HG03520 (cell line): ENCODE measurements at regions not wholly inside any gene's neighbourhood (a gene's known extent, or its start where the extent isn't known, plus 50 kb on each side); places are given as distances from the start of the nearest gene placed in this dataset.

Source experiments
- ATAC-seq: cut with Tn5 transposase; IDR thresholded peaks from one replicate; pipeline ENCODE4 v1.9.1; 2021; ENCODE audit warnings: mild to moderate bottlenecking, moderate library complexity; ENCODE audit not compliant: unreplicated experiment

GRCh38 chr6:25061289-25061936, 125.7 kb upstream of the RIPOR2 start:
- ATAC-seq, result no peak

- ATAC-seq, result no peak
Measured at GRCh38 chr6:25062070-25062811, 126.5 kb upstream of the RIPOR2 start.

- ATAC-seq, result no peak
Measured at GRCh38 chr6:25064006-25064405, 128.2 kb upstream of the RIPOR2 start.

GRCh38 chr6:25065666-25066065, 129.9 kb upstream of the RIPOR2 start:
- no peak for ATAC-seq

GRCh38 chr6:25066593-25066992, 130.8 kb upstream of the RIPOR2 start:
- no peak for ATAC-seq

DNA sequence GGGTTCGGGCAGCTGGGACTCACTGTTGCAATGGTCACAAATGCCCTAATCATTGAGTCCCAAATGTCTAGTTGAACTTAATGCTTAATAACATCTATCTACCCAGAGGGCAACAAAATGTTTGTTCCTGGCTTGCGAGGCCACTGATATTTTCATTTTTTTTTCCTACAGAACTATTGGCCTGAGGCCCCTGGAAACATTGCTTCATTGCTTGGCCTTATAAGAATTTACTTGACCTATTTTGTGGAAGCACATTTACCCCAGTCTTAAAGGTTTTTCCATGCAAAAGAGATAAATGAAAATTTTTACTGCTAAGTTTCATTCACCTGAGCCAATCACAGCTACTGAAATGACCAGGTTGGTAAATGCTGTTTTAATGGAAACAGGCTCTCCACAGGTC, 133.1 kb upstream of the RIPOR2 start:
- no peak for ATAC-seq

DNA sequence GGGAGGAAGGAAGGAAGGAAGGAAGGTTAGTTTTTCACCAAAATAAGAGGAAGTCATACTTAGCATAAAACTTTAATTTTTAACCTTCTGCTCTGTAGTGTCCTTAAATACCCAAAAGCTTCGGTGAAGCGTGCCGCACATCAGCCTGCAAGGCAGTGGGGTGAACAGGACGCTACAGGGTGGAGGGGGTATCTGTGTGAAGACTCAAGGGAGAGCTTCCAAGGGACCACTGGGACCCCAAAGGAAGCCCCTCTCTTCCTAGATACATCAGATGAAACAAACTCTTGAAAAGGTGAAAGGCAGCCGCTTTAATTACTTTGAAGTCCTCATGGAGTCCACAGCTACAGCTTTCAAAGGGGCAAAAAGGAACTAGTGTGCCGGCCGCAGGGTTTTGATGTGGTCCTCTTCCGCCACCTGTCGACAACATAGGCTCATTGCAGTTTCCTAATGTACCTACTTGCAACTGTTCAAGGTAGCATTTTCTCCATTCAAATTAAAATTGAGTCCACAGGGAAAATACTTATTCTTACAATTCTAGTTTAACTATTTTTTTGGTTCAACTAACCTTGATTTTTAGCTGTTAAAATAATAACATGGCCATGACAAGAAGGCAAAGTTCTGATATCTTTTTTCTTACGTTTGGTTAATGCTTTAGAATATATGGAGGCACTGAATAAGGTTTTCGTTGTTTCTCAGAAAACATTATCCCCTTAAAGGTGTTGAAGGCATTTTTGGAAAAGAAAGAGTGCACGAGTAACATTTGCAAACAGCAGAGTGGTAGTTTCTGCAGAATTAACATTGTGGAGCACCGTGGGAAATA, 135.0 kb upstream of the RIPOR2 start:
- peak; percentile 63 for ATAC-seq

DNA sequence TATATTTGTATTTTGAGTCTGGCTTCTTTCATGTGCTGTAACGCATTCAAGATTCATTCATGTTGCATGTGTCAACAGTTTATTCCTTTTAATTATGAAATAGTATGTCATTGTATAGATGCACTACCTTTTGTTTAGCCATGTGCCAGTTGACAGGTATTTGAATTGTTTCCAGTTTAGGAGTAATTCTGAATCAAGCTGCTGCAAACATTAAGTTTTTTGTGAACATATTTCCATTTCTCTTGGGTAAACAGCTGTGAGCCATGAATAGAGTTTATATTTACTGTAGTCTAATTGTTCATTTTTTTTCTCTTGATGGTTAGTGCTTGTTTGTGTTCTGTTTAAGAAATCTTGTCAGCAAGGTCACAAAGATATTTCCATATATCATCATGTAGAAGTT, 142.4 kb upstream of the RIPOR2 start:
- ATAC-seq, result no peak

GRCh38 chr6:25083784-25084507, 148.2 kb upstream of the RIPOR2 start:
- no peak for ATAC-seq

DNA sequence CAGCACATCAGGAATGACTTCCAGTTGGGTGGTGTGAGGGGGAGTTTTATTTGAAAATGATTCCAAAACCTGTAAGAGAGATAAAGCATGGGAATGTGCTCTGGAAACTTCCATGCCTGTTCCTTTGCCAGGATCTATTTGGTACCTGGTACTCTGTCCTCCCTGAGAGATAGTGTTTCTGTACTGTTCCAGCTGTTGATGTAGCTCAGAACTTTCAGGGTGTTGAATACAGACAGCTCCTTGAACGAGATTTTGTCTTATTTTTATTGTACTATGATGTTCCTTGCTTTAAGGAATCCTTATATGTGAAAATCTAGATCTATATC, 148.7 kb upstream of the RIPOR2 start:
- ATAC-seq, result no peak

DNA sequence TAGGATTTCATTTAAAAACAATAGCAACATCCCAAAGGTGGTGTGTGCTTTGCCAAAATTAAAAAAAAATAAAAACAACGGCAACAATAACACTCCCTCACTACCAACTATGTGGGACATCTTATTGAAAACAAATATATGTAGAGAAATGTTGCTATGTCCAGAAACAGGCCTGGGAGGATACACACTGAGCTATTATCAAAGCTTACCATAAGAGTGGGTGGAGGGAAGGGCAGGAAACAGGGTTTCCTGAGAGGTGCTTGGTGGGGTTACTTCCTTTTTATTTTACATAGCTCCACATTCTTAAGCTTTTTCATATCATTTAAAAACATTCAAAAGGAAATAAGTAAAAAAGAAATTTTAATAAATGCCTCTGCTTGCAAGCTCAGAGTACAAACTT, 150.0 kb upstream of the RIPOR2 start:
- no peak for ATAC-seq

DNA sequence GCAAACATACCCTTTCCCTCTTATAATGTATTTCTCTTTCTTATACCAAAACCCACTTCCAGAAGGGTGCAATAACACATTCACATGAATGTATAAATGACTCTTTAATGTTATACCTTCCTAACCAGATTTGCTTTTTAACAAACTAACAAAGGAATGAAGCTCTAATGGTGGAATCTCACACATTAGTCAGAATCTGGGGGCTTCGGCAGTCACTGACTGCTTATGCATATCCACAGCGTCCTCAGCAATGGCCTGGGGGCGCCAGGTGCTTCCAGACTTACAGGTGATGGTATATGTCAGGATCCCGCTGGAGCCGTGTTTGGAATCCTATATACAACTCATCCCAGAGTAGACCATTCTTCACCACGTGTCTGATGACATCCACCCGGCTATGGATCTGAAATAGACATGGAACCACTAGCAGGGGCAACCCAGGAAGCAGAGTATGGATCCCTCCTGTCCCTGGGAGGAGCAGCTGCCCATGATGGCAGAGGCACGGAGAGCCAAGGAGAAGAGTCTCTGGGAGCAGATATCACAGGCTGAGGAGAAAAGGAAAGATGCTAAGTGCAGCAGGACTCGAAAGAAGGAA, 150.8 kb upstream of the RIPOR2 start:
- no peak for ATAC-seq

GRCh38 chr6:25088513-25088912, 152.8 kb upstream of the RIPOR2 start:
- no peak for ATAC-seq

- ATAC-seq, result no peak
Measured at GRCh38 chr6:25089442-25089841, 153.7 kb upstream of the RIPOR2 start.

- no peak for ATAC-seq
Measured at GRCh38 chr6:25094726-25095125, 159.0 kb upstream of the RIPOR2 start.

DNA sequence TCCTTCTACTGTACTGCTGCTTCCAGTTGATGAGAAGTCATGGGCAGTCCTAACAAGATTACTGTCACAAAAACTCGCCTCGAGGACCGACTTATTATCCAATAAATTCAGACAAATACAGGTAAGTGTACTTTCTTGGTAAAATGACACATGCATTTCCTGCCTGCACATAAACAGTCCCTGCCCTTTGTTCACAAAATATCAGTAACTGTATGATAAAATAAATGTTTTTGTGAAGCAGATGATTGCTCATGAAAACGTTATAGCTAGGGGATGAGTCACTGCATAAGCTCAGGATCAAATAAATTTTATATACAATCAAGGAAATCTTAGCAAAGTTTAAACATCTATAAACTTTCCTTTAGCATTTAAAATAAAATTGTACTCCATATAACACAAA, 164.5 kb upstream of the RIPOR2 start:
- no peak for ATAC-seq

GRCh38 chr6:25103603-25104002, 167.8 kb upstream of the RIPOR2 start:
- no peak for ATAC-seq

GRCh38 chr6:25105070-25105925, 169.5 kb upstream of the RIPOR2 start:
- ATAC-seq, result no peak

DNA sequence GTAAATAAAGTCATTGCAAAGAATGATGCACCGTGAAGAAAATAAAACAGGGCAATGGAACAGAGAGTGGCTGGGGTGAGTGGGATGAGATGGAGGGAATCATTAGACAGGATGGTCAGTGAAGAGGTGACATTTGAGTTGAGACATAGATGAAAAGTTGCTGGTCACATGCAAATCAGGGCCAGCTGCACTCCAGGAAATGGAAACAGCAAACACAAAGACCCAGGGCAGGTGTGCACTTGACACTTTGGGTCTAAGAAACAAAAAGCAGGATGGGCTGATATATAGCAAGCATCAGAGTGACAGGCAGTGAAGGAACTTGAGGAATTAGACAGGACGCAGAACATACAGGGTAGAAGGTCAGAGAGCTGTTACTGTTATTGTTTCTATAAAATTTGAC, 171.5 kb upstream of the RIPOR2 start:
- ATAC-seq, result no peak

DNA sequence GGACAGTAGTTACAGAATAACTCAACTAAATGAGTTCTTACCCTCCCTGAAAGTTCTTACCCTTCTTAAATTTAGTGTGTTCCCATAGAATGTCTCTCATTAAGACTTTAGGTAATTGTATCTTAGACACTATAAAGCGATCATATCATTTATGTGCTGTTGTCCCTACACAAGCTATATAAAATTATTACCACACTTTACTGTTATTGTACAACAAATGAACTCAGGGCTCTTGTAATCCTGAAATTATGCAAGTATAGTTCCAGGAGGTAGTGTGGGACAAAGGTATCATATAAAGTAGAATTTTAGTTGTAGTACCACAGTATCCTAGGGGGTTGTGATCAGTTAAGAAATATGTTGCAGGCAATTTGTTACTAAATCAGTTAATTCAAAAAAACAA, 167.4 kb upstream of the CARMIL1 start:
- no peak for ATAC-seq
